Activated CD8-positive, alpha-beta memory T cell treated with anti-CD3 and anti-CD28 coated beads for 1 hour (primary cell): ENCODE measurements at regions not wholly inside any gene's neighbourhood (a gene's known extent, or its start where the extent isn't known, plus 50 kb on each side); places are given as distances from the start of the nearest gene placed in this dataset.

ENCODE experiments used
- DNase-seq, 2 donors: peaks; one replicate each; pipeline ENCODE4 v3.0.0-alpha.2; 2020; ENCODE audit warnings: low read depth in 1 of 2; ENCODE audit errors: extremely low read depth in 1 of 2

DNA sequence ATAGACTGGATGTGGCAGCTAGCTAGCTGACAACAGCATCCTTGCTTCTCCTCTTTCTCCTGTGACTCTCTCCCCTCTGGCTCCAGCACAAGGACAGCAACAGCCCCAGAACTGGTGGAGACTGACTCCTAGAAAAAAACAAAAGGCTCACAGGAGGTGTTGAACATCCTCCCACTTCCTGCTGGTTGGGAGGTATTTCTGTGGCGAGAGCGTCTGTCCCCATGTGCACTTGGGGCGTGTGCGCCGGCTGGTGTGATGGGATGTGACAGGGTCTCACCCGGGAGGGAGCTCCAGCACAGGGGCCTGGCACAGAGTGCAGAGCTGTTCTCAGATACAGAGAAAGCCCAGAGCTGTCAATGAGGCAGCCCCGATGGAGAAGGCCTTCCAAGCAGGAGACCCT lies 107.2 kb upstream of the E2F8 start:
- DNase-seq, result no peak

DNA sequence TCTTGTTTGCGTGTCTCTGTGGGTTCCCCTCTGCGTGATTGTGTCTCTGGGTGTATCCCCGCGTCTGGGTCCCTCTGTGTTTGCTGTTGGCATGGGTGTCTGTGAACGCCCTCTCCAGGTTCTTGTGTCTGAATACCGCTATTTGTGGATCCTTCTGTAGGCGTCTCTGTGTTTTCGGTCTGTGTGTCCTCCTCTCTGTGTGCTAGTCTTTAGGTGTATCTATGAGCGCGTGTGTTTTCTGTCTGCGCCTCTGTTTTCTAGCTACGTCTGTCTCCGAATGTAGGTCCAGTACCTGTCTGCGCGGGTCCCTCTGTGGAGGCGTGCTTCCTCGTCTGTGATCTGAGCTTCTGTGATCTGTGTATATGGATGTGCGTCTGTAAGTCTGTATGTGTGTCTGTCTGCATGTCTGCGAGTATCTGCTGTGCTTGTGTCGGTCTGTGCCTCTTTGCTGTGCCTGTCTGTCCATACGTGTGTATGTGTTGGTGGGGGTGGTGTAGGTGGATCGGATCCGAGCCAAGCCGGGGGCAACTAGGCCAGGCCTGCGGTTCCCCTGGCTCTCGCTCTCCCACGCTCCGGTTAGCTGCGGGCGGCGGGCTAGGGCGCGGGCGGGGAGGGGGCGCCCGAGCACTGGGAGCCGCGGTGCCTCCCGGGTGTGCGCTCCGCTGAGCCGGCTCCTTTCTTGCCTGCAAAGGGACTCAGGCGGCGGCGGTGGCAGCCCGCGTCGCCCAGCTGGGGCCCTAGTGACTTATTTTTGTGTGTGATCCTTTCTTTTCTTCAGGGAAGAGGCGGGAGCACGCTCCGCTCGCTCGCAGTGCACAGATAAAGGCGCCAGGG lies 105.3 kb upstream of the E2F8 start:
- no peak for DNase-seq

DNA sequence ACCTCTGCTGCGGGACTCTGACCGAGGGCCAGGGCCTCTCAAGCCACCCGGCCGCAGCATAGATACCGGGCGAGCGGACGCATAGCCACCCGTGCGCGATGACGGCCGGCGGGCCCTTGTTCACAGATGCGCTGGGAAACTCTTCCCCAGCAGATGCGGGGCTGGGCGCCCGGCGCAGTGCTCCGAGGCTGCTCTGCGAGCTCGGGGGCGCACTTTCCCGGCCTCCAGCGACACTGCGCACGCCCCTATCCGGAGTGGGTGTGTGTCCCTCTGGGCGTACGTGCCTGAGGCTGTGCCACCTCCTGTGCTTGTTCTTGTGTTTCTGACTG lies 104.7 kb upstream of the E2F8 start:
- DNase-seq, result no peak

DNA sequence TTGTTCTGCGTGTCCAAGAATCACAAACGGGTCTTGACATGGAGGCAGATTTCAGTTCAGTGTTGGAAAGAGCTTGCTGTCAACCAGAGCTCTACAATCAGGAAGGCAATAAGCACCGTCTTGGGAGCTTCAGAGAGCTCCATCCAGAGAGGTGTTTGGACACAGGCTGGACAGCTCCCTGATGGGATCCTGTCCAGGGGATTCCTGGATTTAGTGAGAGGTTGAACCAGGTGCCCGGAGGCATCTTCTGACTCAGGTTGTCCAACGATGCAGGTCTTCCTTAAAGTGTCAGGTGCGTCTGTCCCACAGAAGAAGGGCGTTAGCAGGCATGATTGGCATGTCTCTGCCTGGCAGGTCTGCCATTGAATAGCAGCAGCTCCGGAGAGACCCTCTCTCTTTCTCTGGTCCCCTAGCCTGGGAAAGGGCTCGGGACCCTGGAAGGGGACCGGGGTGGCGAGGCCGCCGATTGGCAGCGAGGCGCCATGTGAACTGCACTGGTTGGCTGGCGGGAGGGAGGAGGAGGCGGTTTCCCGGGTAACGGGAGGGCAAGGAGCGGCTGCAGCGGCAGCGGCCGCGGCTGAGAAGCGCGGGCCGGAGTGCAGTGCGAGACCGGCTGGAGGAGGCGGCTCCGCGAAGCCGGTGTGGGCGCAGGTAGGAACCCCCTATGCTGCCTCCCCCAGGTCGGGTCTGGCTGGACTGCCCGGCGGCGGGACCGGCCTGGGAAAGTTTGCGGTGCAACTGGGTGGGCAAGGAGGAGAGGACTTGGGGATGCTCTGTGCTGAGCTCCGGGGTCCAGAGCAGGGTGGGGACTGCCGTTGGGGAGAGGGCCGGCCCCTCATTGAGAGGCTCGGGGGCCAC lies 104.1 kb upstream of the E2F8 start:
- DNase-seq, result no peak

DNA sequence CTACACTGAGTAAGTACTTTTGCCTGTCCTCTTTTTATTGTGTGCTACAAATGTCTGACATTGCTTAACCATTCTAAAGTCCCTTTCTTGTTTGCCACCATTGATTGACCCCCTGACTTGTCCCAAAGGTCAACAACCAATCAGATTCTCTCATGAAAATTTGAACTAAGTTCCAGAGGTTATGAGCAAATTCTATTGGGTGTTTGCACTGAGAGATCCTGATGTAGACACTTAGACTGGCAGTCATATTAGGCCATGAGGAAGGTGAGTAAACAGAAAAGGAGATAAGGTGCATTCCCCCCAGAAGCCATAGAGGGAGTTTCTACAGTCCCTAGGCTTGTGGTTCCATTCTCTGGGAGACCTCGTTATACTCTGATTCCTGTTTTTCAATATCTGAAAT lies 101.3 kb upstream of the E2F8 start:
- DNase-seq, result no peak

GRCh38 chr11:19338375-19338774 lies 97.6 kb upstream of the E2F8 start:
- DNase-seq, result no peak

DNA sequence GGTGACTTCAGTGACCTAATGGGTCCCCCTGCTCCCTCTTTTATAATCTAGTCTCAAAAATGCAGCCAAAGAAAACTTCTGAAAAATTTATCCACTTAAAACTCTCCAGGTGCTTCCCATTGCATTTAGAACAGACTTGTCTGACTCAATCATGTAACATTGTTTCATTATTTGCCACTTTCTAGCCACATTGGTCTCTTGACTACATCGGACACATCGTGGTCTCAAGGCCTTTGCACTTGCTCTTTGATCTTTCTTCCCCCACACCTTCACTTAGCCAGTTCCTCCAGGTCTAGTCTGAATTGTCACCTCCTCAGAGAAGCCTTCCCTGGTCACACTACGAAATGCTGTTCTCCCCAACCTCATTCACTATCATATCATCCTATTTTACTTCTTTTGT lies 97.0 kb upstream of the E2F8 start:
- no peak for DNase-seq

DNA sequence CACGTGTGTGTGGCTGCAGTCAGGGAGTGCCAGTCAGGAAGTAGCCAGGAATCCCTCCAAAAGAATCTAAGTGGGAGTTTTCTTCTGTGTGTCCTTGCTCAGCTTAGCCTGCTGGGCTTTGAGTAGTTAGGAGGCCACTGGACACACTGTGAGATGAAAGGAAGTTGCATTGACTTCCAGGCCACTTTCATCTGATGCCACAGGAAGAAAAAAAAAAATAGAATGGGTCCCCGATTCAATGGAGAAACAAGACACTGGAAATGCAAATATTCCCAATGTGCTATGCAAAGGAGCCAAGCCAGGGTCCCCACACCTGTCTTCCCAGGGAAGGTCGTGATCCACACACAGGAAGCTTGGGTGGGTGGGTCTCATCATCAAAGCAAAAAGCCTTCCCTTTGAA lies 95.6 kb upstream of the E2F8 start:
- DNase-seq, result no peak

- no peak for DNase-seq
These were observed 91.7 kb upstream of the E2F8 start for GRCh38 chr11:19332476-19332875.

DNA sequence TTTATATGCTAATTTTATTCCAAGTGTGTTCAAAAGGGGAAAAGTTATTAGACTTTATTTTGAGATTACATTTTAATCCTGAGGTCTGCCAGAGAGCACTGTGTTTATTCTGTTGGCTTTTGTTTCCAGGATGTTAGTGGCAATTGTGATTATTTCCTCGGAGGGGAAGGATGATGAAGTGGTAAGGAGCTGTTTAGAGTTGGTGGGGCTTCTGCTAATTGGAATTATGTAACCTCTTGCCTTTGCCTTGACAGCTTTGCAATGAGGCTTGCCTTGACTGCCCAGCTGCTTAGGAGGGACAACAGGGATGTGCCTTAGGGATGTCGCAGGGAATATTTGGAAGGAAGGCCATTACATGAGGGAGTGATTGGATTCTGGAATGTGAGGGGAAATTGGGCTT lies 89.7 kb upstream of the E2F8 start:
- DNase-seq, result no peak

DNA sequence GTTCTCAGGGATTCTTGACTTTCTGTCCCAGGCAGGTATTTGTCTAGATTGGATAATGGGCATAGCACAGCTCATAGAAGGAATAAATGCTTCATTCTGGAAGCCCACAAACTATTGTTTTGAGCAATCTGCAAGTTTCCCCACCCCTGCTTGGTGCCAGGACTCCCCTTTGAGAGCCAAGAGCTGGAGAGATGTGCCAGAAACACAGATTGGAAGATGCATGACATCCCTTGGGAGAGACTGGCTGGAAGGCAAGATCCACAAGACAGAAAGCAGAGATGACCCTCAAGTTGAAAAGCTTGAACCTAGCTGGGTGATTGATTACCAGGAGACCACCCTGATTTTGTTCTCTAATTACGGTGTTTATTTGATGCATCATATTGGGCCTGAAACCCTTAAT lies 89.2 kb upstream of the E2F8 start:
- no peak for DNase-seq

GRCh38 chr11:19328586-19329311 lies 88.0 kb upstream of the E2F8 start:
- DNase-seq, result no peak

GRCh38 chr11:19327280-19327679 lies 86.5 kb upstream of the E2F8 start:
- DNase-seq, result no peak

- no peak for DNase-seq
These were observed 85.8 kb upstream of the E2F8 start for GRCh38 chr11:19326499-19326898.

DNA sequence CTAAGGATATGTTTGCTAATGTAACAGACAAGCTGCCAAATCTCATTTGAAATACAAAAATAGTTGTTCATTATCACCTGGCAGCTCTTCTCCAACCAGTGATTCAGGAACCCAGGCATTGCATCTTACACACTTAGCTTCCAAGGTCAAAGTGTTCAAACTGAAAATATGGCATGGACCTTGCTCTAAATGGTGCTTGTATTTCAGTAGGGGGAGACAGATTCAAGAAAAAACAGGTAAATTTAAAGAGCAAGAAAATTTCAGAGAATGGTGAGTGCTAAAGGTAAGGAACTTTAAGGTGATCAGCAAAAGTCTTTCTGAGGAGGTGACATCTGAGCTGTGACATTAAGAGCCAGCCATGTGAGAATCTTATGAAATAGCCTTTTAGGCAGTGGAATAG lies 82.8 kb upstream of the E2F8 start:
- DNase-seq, result no peak

DNA sequence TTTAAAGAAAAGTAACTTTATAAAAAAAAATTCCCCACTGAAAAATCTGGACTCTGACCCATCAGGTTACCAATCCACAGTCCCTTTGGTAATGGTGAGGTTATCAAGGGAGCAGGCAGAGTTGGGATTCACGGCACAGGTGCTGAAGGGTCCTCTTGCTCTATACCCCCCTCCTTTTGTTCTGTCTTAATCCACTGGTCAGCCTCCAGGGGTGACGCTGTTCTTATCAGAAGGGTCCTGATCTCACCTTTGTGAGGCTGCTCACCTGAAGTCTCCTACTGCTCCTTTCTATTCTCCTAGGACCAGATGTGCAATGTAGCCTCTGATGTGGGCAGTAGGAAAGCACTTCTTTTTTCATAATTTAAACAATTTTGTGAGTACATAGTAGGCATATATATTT lies 80.6 kb upstream of the E2F8 start:
- DNase-seq, result no peak

DNA sequence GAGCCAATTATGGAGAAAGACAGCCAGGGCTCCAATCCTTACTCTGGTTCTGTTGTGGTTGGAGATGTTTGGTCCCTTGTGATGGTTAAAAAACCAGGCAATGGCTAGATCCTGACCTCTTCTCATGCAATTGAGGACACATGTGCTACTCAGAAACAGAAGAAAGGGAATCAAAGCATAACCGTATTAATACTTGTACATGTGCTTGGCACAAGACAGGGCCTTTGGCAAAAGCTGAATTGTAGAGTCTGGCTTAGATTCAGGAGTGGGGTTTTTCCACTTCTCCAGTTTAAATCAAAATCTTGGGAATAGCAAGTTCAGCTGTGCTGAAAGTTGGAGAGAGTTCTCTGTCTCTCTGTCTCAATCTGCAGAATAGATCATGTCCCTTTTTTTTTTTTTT lies 80.1 kb upstream of the E2F8 start:
- no peak for DNase-seq

DNA sequence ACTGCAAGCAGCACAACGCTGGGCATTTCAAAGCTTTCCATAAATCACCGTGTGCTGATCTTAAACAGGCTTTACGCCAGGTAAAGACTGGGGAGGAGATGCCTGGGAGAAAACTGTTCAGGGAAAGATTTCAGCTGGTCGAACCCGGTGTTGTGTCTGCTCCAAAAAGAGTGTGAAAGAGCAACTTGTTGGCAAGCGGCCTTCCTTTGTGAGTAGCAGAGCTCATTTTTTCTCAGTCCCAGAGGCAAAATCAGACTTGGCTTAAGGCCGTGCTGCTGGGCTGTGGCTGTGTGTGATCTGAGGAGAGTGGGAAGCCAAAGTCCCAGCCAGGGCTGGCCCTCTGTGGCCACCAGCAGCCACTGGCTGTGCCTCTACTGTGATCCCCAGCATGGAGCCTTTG lies 75.7 kb upstream of the E2F8 start:
- no peak for DNase-seq

- no peak for DNase-seq
These were observed 74.8 kb upstream of the E2F8 start for GRCh38 chr11:19315511-19315910.

GRCh38 chr11:19313140-19313539 lies 72.4 kb upstream of the E2F8 start:
- no peak for DNase-seq

DNA sequence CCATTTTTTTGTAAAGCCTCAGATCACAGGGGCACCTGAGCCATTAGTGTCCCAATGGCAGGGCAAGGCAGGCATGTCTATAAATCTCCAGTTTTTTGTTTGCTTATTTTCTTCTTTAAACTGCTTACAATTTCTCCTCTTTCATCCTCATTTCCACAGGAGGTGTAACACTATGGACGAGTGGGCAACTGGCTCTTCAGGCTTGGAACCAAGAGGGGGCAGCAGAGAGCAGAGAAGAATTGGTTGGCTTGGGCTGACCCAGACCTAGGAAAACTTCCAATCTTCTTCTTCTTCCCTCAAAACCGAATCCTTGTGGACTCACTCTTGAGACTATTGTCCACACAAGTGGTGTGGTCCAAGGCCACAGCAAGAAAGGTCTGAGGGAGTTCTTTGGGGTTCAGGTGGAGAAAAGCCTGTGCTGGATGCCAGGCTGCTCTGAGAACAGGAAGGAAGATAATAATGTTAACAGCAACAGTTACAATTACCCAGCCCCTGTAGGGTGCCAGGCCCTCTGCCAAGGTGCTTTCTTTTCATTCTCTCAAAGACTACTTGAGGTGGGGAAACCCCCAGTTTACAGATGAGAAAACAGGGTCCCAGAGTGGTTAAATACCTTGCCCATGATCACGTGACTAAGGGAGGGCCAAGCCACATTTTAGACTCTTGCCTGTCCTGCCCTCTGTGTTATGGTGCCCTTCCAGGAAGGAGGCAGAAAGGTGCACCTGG lies 70.7 kb upstream of the E2F8 start:
- DNase-seq, result no peak
